IMR-90 (cell line): ENCODE measurements at regions not wholly inside any gene's neighbourhood (a gene's known extent, or its start where the extent isn't known, plus 50 kb on each side); places are given as distances from the start of the nearest gene placed in this dataset.

Source experiments
- ATAC-seq: fragments of 200-7000 bp; cut with Tn5 transposase; 2 replicates; pipeline ENCODE4 v1.9.1; 2020; ENCODE audit warnings: low read depth, mild to moderate bottlenecking, moderate library complexity
- BruUV-seq: library from RNA; stranded (reverse); fragments of 400-500 nt; replicated peaks from 2 replicates; lab custom pipeline; 2021; lab: Mats Ljungman, UMichigan
- CTCF ChIA-PET: fragments of 300-600 bp; formaldehyde crosslinking; extraction: SDS; loops from one replicate; lab custom pipeline; 2021; ENCODE audit warnings: antibody characterized with exemption; lab: Yijun Ruan, JAX
- POLR2A ChIA-PET: fragments of 300-600 bp; sonication (Branson Sonifier 250); formaldehyde crosslinking; loops from one replicate; lab custom pipeline; 2022; ENCODE audit warnings: antibody characterized with exemption; ENCODE audit not compliant: unreplicated experiment; lab: Charles Lee
- DNase-seq: peaks from one replicate; pipeline ENCODE4 v3.0.0; 2013
- H2AFZ ChIP-seq: replicated peaks from 2 replicates; pipeline ENCODE3; 2013; ENCODE audit warnings: low read length, mild to moderate bottlenecking; ENCODE audit not compliant: poor library complexity
- H2AK5ac ChIP-seq: 2 replicates; pipeline ENCODE4 v1.6.1; 2013; ENCODE audit warnings: low read depth, low read length, inconsistent platforms
- H2AK9ac ChIP-seq: replicated peaks from 2 replicates; pipeline ENCODE3; 2013; ENCODE audit warnings: mild to moderate bottlenecking, low read depth, low read length, moderate library complexity; ENCODE audit not compliant: poor library complexity
- H2BK120ac ChIP-seq: 2 replicates; pipeline ENCODE4 v1.6.1; 2013; ENCODE audit warnings: low read depth, low read length, inconsistent platforms
- H2BK15ac ChIP-seq: 3 replicates; pipeline ENCODE4 v1.6.1; 2013; ENCODE audit warnings: low read depth, low read length, inconsistent platforms
- H2BK20ac ChIP-seq: 2 replicates; pipeline ENCODE4 v1.6.1; 2013; ENCODE audit warnings: low read depth, mild to moderate bottlenecking, inconsistent platforms, low read length, moderate library complexity
- H2BK5ac ChIP-seq: 2 replicates; pipeline ENCODE4 v1.6.1; 2013; ENCODE audit warnings: mild to moderate bottlenecking, low read depth, low read length, inconsistent platforms; ENCODE audit not compliant: poor library complexity, severe bottlenecking
- H3K14ac ChIP-seq: replicated peaks from 2 replicates; pipeline ENCODE4 v1.6.1; 2013; ENCODE audit warnings: low read depth, low read length, inconsistent platforms
- H3K18ac ChIP-seq: 2 replicates; pipeline ENCODE4 v1.6.1; 2013; ENCODE audit warnings: low read depth, low read length, control low read depth
- H3K23ac ChIP-seq: 2 replicates; pipeline ENCODE4 v1.6.1; 2013; ENCODE audit warnings: low read depth, low read length, inconsistent platforms
- H3K27ac ChIP-seq: 2 replicates; pipeline ENCODE4 v1.5.1; 2013; ENCODE audit warnings: mild to moderate bottlenecking, control low read depth, low read length; ENCODE audit not compliant: insufficient read depth
- H3K27me3 ChIP-seq: 2 replicates; pipeline ENCODE4 v1.6.1; 2013; ENCODE audit warnings: low read length; ENCODE audit not compliant: control insufficient read depth, insufficient read depth
- H3K36me3 ChIP-seq: 2 replicates; pipeline ENCODE4 v1.6.1; 2013; ENCODE audit warnings: low read length, mixed read lengths; ENCODE audit not compliant: control insufficient read depth, insufficient read depth
- H3K4ac ChIP-seq: 2 replicates; pipeline ENCODE4 v1.6.1; 2013; ENCODE audit warnings: low read depth, low read length, inconsistent platforms
- H3K4me1 ChIP-seq: 2 replicates; pipeline ENCODE4 v1.6.1; 2013; ENCODE audit warnings: low read length, mixed read lengths; ENCODE audit not compliant: control insufficient read depth, insufficient read depth
- H3K4me2 ChIP-seq: 2 replicates; pipeline ENCODE4 v1.6.1; 2013; ENCODE audit warnings: low read depth, mild to moderate bottlenecking, control low read depth, low read length, moderate library complexity
- H3K4me3 ChIP-seq: 2 replicates; pipeline ENCODE4 v1.5.1; 2013; ENCODE audit warnings: low read depth, mild to moderate bottlenecking, control low read depth, low read length, moderate library complexity; ENCODE audit not compliant: insufficient read depth
- H3K56ac ChIP-seq: 2 replicates; pipeline ENCODE4 v1.6.1; 2013; ENCODE audit warnings: low read length, inconsistent platforms; ENCODE audit not compliant: insufficient read depth; ENCODE audit errors: extremely low read depth
- H3K79me1 ChIP-seq, 2 experiments: 2 replicates each; pipeline ENCODE4 v1.6.1; 2013; ENCODE audit warnings: low read length in 2 of 2, inconsistent platforms in 1 of 2, low read depth in 1 of 2
- H3K9ac ChIP-seq: 2 replicates; pipeline ENCODE4 v1.6.1; 2013; ENCODE audit warnings: low read depth, low read length, control low read depth
- H3K9me1 ChIP-seq: 2 replicates; pipeline ENCODE4 v1.6.1; 2013; ENCODE audit warnings: low read length, inconsistent platforms; ENCODE audit not compliant: insufficient read depth
- H3K9me3 ChIP-seq: 2 replicates; pipeline ENCODE4 v1.6.1; 2013; ENCODE audit warnings: low read length; ENCODE audit not compliant: control insufficient read depth, insufficient read depth
- H4K20me1 ChIP-seq: 2 replicates; pipeline ENCODE4 v1.6.1; 2013; ENCODE audit warnings: low read length, inconsistent platforms; ENCODE audit not compliant: insufficient read depth
- H4K5ac ChIP-seq: 2 replicates; pipeline ENCODE4 v1.6.1; 2013; ENCODE audit warnings: mild to moderate bottlenecking, low read depth, low read length, control low read depth
- H4K8ac ChIP-seq, 2 experiments: 2 replicates each; pipeline ENCODE4 v1.6.1; 2013; ENCODE audit warnings: low read depth in 2 of 2, low read length in 2 of 2, control low read depth in 1 of 2, inconsistent platforms in 1 of 2
- H4K91ac ChIP-seq: 2 replicates; pipeline ENCODE4 v1.6.1; 2013; ENCODE audit warnings: low read depth, low read length, inconsistent platforms; ENCODE audit not compliant: insufficient read depth
- BHLHE40 ChIP-seq: fragments of 150-350 bp; IDR thresholded peaks from 2 replicates; pipeline ENCODE4 v1.6.1; 2016; ENCODE audit warnings: mild to moderate bottlenecking, low read depth, low read length
- FOS ChIP-seq: fragments of 150-350 bp; IDR thresholded peaks from 2 replicates; pipeline ENCODE4 v1.6.1; 2016; ENCODE audit warnings: low read depth, low read length
- MXI1 ChIP-seq: IDR thresholded peaks from 2 replicates; pipeline ENCODE4 v1.6.1; 2012; ENCODE audit warnings: low read depth, mild to moderate bottlenecking, low read length, moderate library complexity, borderline replicate concordance
- WGBS, 2 experiments: methylation state at CpG; one replicate each; pipeline versions ENCODE4 v1.1.5 to v1.1.7; 2013; ENCODE audit warnings: missing lambda C conversion rate in 2 of 2; ENCODE audit not compliant: insufficient read length in 1 of 2; ENCODE audit errors: extremely low coverage in 2 of 2; 5-methylcytosine and 5-hydroxymethylcytosine counted together
- dilution Hi-C: fragments of 300-500 bp; cut with HindIII; formaldehyde crosslinking; loops from one replicate; pipeline ENCODE4 v1.14.3; 2018; ENCODE audit warnings: low sequenced_read_pairs; ENCODE audit not compliant: unreplicated experiment
- in situ Hi-C: fragments of 300-500 bp; cut with MboI; formaldehyde crosslinking; loops from 3 replicates; pipeline ENCODE4 v1.14.3; 2019; ENCODE audit warnings: low sequenced_read_pairs, inconsistent platforms, mixed read lengths
- intact Hi-C: fragments of 100-400 bp; cut with micrococcal nuclease; formaldehyde crosslinking; loops from 2 replicates; pipeline ENCODE4 v1.10.0; 2022

DNA sequence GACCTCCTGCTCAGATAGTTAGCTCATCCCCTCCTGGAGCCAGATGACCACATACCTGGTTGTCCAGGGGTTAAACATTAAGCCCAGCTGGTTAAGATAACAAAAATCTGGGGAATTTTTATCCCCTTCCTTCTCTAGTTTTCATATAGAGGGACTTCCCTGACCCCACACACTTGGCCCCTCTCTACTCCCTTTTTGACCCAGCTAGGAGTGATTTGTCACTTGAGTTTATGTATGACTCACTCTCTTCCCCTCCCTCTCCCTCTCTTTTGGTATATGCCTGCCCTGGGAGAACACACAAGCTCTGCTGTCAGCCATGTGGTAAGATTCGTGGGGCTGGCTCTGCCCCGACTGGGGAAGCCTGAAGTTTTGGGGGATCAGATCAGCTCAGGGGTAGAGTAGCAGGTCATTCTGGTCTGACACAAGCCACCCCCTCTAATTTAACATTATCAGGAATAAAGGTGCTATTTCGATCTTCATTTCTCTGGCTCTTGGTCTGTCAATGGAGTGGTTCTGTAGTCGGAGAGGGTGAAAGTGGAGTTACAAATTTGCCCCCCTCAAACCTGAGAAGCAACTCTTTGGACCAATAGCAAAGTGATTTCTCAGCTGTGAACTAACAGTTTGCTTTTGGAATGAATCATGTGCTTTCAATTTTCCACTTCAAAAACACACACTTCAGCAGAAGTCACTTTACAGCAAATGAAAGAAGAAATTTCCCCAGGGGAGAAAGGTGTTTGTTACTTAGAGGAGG, 415.3 kb upstream of the CADM1 start:
- Histone ChIP-seq H2BK120ac (0 out of 2 replicates have a peak overlapping the region, but pooled peaks have one; percentile 11), H2BK15ac (no peak overlapping the region), H2BK20ac (no peak overlapping the region), H2BK5ac (no peak overlapping the region), H3K4me2 (peak overlapping the region; percentile 45), H3K4ac (0 out of 2 replicates have a peak overlapping the region, but pooled peaks have one; percentile 7), H4K20me1 (no peaks in the 10 kb centered on the region), H3K79me1 (no peaks in the 10 kb centered on the region), H3K27ac (no peak overlapping the region; the same call in 1 of the 2 replicates), H3K56ac (no peak overlapping the region), H3K23ac (no peak overlapping the region), H2AK9ac (no peak overlapping the region), H4K5ac (no peak overlapping the region; the same call in 1 of the 2 replicates), H3K9me1 (no peaks in the 10 kb centered on the region), H4K8ac (no peak overlapping the region), H2AFZ (no peak overlapping the region), H3K4me3 (no peak overlapping the region), H3K14ac (no peak overlapping the region), H2AK5ac (no peak overlapping the region), H3K9me3 (no peaks in the 10 kb centered on the region), H3K27me3 (no peaks in the 10 kb centered on the region), H3K36me3 (no peaks in the 10 kb centered on the region), H3K4me1 (peaks cover 11% of the 10 kb centered on the region; the same call in 1 of the 2 replicates), H3K18ac (no peak overlapping the region; the same call in 1 of the 2 replicates), H4K91ac (peak overlapping the region; percentile 23; the same call in 1 of the 2 replicates), H3K9ac (no peak overlapping the region)
- in situ Hi-C loops: no loop called here
- CTCF ChIA-PET: interaction anchor here (0.5 kb wide), 1 partner anchor 397 kb away, joined by 4 read pairs; no protein-coding TSS in a partner anchor
- WGBS, 2 experiments: no CpG with 5 or more reads among the region's 4 CpGs
- POLR2A ChIA-PET: no interaction called here
- dilution Hi-C loops: no loop called here
- ATAC-seq (peak; percentile 77), DNase-seq (peak; percentile 79)
- no TSS peak for BruUV-seq
- intact Hi-C loops: no loop called here
- TF ChIP-seq FOS (peak; percentile 71), BHLHE40 (no peak), MXI1 (no peak)
